ENCODE measurements at regions not wholly inside any gene's neighbourhood (a gene's known extent, or its start where the extent isn't known, plus 50 kb on each side); places are given as distances from the start of the nearest gene placed in this dataset.

DNA sequence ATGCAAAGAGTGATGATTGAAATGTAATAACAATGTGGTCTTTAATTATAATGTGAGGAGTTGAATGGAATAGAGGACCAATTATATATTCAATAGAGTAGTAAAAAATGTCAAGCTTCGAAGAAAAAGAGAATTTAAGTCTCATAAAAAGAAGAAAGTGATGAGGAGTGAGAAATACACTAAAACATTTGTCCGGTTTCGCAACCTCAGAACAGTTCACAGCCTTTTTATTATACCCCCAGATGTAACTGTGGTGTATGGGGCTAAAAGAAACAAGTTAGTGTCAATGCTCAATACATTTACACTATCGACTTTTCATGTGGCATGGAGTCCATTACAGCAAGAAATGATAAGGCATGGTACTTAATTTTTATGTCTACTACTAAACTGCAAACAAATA, 386.5 kb upstream of the ATP11B start:
- TF ChIP-seq, protein P1, sequence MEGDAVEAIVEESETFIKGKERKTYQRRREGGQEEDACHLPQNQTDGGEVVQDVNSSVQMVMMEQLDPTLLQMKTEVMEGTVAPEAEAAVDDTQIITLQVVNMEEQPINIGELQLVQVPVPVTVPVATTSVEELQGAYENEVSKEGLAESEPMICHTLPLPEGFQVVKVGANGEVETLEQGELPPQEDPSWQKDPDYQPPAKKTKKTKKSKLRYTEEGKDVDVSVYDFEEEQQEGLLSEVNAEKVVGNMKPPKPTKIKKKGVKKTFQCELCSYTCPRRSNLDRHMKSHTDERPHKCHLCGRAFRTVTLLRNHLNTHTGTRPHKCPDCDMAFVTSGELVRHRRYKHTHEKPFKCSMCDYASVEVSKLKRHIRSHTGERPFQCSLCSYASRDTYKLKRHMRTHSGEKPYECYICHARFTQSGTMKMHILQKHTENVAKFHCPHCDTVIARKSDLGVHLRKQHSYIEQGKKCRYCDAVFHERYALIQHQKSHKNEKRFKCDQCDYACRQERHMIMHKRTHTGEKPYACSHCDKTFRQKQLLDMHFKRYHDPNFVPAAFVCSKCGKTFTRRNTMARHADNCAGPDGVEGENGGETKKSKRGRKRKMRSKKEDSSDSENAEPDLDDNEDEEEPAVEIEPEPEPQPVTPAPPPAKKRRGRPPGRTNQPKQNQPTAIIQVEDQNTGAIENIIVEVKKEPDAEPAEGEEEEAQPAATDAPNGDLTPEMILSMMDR (IDR thresholded peaks at IDR 0.05; ENCODE audit: low read depth, low read length, missing input control), result no peak
- TF ChIP-seq RAD21 (IDR thresholded peaks at IDR 0.05) (no peak), GABPA (IDR thresholded peaks at IDR 0.05 in 1 of 2, conservative IDR thresholded peaks at IDR 0.05 in 1 of 2) (no peak), JUND (IDR thresholded peaks at IDR 0.05) (no peak)
